Activated T-helper 2 cell treated with anti-CD3 and anti-CD28 coated beads, Interferon-gamma antibody, Interleukin-2, Interleukin-4, amounts not matched to agents 10 μg/mL and 5 μg/mL and 100 μg/mL, durations not matched to agents 14 hours and 24 hours and 36 hours (primary cell): ENCODE measurements at regions not wholly inside any gene's neighbourhood (a gene's known extent, or its start where the extent isn't known, plus 50 kb on each side); places are given as distances from the start of the nearest gene placed in this dataset.

Experiments
- DNase-seq: peaks from one replicate; pipeline ENCODE4 v3.0.0; 2021; ENCODE audit warnings: low spot score
- H3K27ac Mint-ChIP-seq: one replicate; pipeline ENCODE4 v1.8.0; 2021; ENCODE audit warnings: mixed read lengths
- H3K27me3 Mint-ChIP-seq: one replicate; pipeline ENCODE4 v1.8.0; 2021; ENCODE audit warnings: low read depth, mixed read lengths
- H3K36me3 Mint-ChIP-seq: one replicate; pipeline ENCODE4 v1.8.0; 2021; ENCODE audit warnings: low read depth, mixed read lengths
- H3K4me1 Mint-ChIP-seq: one replicate; pipeline ENCODE4 v1.8.0; 2021; ENCODE audit warnings: low read depth, mixed read lengths
- H3K4me3 Mint-ChIP-seq: one replicate; pipeline ENCODE4 v1.8.0; 2021; ENCODE audit warnings: low read depth, mild to moderate bottlenecking, moderate library complexity, mixed read lengths
- H3K9me3 Mint-ChIP-seq: one replicate; pipeline ENCODE4 v1.8.0; 2021; ENCODE audit warnings: mixed read lengths
- intact Hi-C: fragments of 100-400 bp; cut with micrococcal nuclease; formaldehyde crosslinking; loops from one replicate; pipeline ENCODE4 v1.15.1; 2023

GRCh38 chr1:232382671-232383070 lies 247.3 kb downstream of the SIPA1L2 start:
- no peaks in the 10 kb centered on the region for H3K4me1 Mint-ChIP-seq
- no peaks in the 10 kb centered on the region for H3K36me3 Mint-ChIP-seq
- H3K9me3 Mint-ChIP-seq, result no peaks in the 10 kb centered on the region
- no peak overlapping the region for H3K27ac Mint-ChIP-seq
- DNase-seq, result no peak
- intact Hi-C loops, result no loop called here
- H3K27me3 Mint-ChIP-seq, result peaks cover 5% of the 10 kb centered on the region
- H3K4me3 Mint-ChIP-seq, result no peak overlapping the region

- intact Hi-C loops, result no loop called here
- peaks cover 5% of the 10 kb centered on the region for H3K27me3 Mint-ChIP-seq
- no peaks in the 10 kb centered on the region for H3K36me3 Mint-ChIP-seq
Measured at GRCh38 chr1:232381394-232382100, 248.4 kb downstream of the SIPA1L2 start.

GRCh38 chr1:232380596-232380995 lies 249.3 kb downstream of the SIPA1L2 start:
- Mint-ChIP-seq H3K36me3 (no peaks in the 10 kb centered on the region), H3K4me1 (no peaks in the 10 kb centered on the region), H3K27ac (no peak overlapping the region), H3K9me3 (no peaks in the 10 kb centered on the region), H3K27me3 (peaks cover 5% of the 10 kb centered on the region), H3K4me3 (no peak overlapping the region)
- intact Hi-C loops, result no loop called here
- DNase-seq, result no peak

More at GRCh38 chr1:232381394-232382100, 248.4 kb downstream of the SIPA1L2 start:
- Mint-ChIP-seq H3K4me3 (no peak overlapping the region), H3K27ac (no peak overlapping the region), H3K9me3 (no peaks in the 10 kb centered on the region), H3K4me1 (no peaks in the 10 kb centered on the region)
- no peak for DNase-seq

GRCh38 chr1:232380131-232380530 lies 249.8 kb downstream of the SIPA1L2 start:
- H3K9me3 Mint-ChIP-seq, result no peaks in the 10 kb centered on the region
- DNase-seq, result no peak
- no peak overlapping the region for H3K27ac Mint-ChIP-seq
- no peaks in the 10 kb centered on the region for H3K4me1 Mint-ChIP-seq
- H3K36me3 Mint-ChIP-seq, result no peaks in the 10 kb centered on the region
- peaks cover 5% of the 10 kb centered on the region for H3K27me3 Mint-ChIP-seq
- intact Hi-C loops, result no loop called here
- no peak overlapping the region for H3K4me3 Mint-ChIP-seq

- Mint-ChIP-seq H3K27me3 (peaks cover 5% of the 10 kb centered on the region), H3K36me3 (no peaks in the 10 kb centered on the region), H3K27ac (no peak overlapping the region), H3K4me1 (no peaks in the 10 kb centered on the region), H3K9me3 (no peaks in the 10 kb centered on the region), H3K4me3 (no peak overlapping the region)
- intact Hi-C loops, result no loop called here
- DNase-seq, result no peak
Measured at GRCh38 chr1:232379063-232379434, 250.9 kb downstream of the SIPA1L2 start.

GRCh38 chr1:232378266-232379062 lies 251.5 kb downstream of the SIPA1L2 start:
- no peaks in the 10 kb centered on the region for H3K4me1 Mint-ChIP-seq
- no peaks in the 10 kb centered on the region for H3K36me3 Mint-ChIP-seq
- no peak for DNase-seq
- H3K4me3 Mint-ChIP-seq, result no peak overlapping the region
- no peak overlapping the region for H3K27ac Mint-ChIP-seq
- no peaks in the 10 kb centered on the region for H3K9me3 Mint-ChIP-seq
- H3K27me3 Mint-ChIP-seq, result peaks cover 5% of the 10 kb centered on the region
- intact Hi-C loops, result no loop called here

GRCh38 chr1:232377494-232377770 lies 252.5 kb downstream of the SIPA1L2 start:
- no peak overlapping the region for H3K27ac Mint-ChIP-seq
- no peaks in the 10 kb centered on the region for H3K9me3 Mint-ChIP-seq
- no peaks in the 10 kb centered on the region for H3K4me1 Mint-ChIP-seq
- intact Hi-C loops, result no loop called here
- H3K4me3 Mint-ChIP-seq, result no peak overlapping the region
- H3K36me3 Mint-ChIP-seq, result no peaks in the 10 kb centered on the region
- peaks cover 5% of the 10 kb centered on the region for H3K27me3 Mint-ChIP-seq
- no peak for DNase-seq

GRCh38 chr1:232376632-232377493 lies 253.1 kb downstream of the SIPA1L2 start:
- H3K36me3 Mint-ChIP-seq, result no peaks in the 10 kb centered on the region
- intact Hi-C loops, result no loop called here
- no peaks in the 10 kb centered on the region for H3K4me1 Mint-ChIP-seq
- peaks cover 5% of the 10 kb centered on the region for H3K27me3 Mint-ChIP-seq
- H3K9me3 Mint-ChIP-seq, result no peaks in the 10 kb centered on the region
- H3K4me3 Mint-ChIP-seq, result no peak overlapping the region
- no peak overlapping the region for H3K27ac Mint-ChIP-seq
- DNase-seq, result no peak

GRCh38 chr1:232372841-232373440 lies 257.0 kb downstream of the SIPA1L2 start:
- H3K4me1 Mint-ChIP-seq, result no peaks in the 10 kb centered on the region
- intact Hi-C loops, result no loop called here
- no peak overlapping the region for H3K27ac Mint-ChIP-seq
- no peaks in the 10 kb centered on the region for H3K9me3 Mint-ChIP-seq
- no peaks in the 10 kb centered on the region for H3K36me3 Mint-ChIP-seq
- H3K4me3 Mint-ChIP-seq, result no peak overlapping the region
- H3K27me3 Mint-ChIP-seq, result no peaks in the 10 kb centered on the region
- no peak for DNase-seq

GRCh38 chr1:232372431-232372830 lies 257.5 kb downstream of the SIPA1L2 start:
- no peaks in the 10 kb centered on the region for H3K9me3 Mint-ChIP-seq
- no peak overlapping the region for H3K4me3 Mint-ChIP-seq
- DNase-seq, result no peak
- H3K27ac Mint-ChIP-seq, result no peak overlapping the region
- H3K36me3 Mint-ChIP-seq, result no peaks in the 10 kb centered on the region
- intact Hi-C loops, result no loop called here
- no peaks in the 10 kb centered on the region for H3K4me1 Mint-ChIP-seq
- no peaks in the 10 kb centered on the region for H3K27me3 Mint-ChIP-seq

- intact Hi-C loops, result no loop called here
- no peaks in the 10 kb centered on the region for H3K4me1 Mint-ChIP-seq
Measured at GRCh38 chr1:232369451-232370296, 260.3 kb downstream of the SIPA1L2 start.

GRCh38 chr1:232368821-232369321 lies 261.1 kb downstream of the SIPA1L2 start:
- intact Hi-C loops, result no loop called here
- no peak for DNase-seq
- H3K4me3 Mint-ChIP-seq, result no peak overlapping the region
- no peaks in the 10 kb centered on the region for H3K36me3 Mint-ChIP-seq
- H3K4me1 Mint-ChIP-seq, result no peaks in the 10 kb centered on the region
- H3K27ac Mint-ChIP-seq, result no peak overlapping the region
- H3K27me3 Mint-ChIP-seq, result no peaks in the 10 kb centered on the region
- H3K9me3 Mint-ChIP-seq, result no peaks in the 10 kb centered on the region

More at GRCh38 chr1:232369451-232370296, 260.3 kb downstream of the SIPA1L2 start:
- H3K27ac Mint-ChIP-seq, result no peak overlapping the region
- H3K27me3 Mint-ChIP-seq, result no peaks in the 10 kb centered on the region
- no peak for DNase-seq
- H3K36me3 Mint-ChIP-seq, result no peaks in the 10 kb centered on the region
- no peaks in the 10 kb centered on the region for H3K9me3 Mint-ChIP-seq
- H3K4me3 Mint-ChIP-seq, result no peak overlapping the region
